CD4-positive, alpha-beta T cell (primary cell): ENCODE measurements at regions not wholly inside any gene's neighbourhood (a gene's known extent, or its start where the extent isn't known, plus 50 kb on each side); places are given as distances from the start of the nearest gene placed in this dataset.
A peak's percentile ranks its signal among the peaks of the same experiment; 100 is the strongest.

Experiments
- ATAC-seq: fragments of 200-7000 bp; cut with Tn5 transposase; one replicate; pipeline ENCODE4 v1.10.0; 2022; ENCODE audit warnings: mild to moderate bottlenecking; ENCODE audit not compliant: poor library complexity
- CTCF ChIA-PET: fragments of 350-600 bp; sonication (Branson Sonifier 250); formaldehyde crosslinking; loops from one replicate; lab custom pipeline; 2021; ENCODE audit warnings: antibody characterized with exemption, inconsistent platforms; lab: Charles Lee
- POLR2A ChIA-PET: fragments of 350-600 bp; sonication (Branson Sonifier 250); formaldehyde crosslinking; loops from one replicate; lab custom pipeline; 2021; ENCODE audit warnings: antibody characterized with exemption, inconsistent platforms; lab: Charles Lee
- DNase-seq, 14 experiments: peaks; one replicate each; pipeline ENCODE4 v3.0.0-alpha.2; 2013 to 2020; ENCODE audit warnings: mixed read lengths in 2 of 14
- H3K27ac ChIP-seq, 2 donors: one replicate each; pipeline versions ENCODE4 v1.5.1 to v1.7.0; 2013; ENCODE audit warnings: low read length in 2 of 2, low read depth in 1 of 2, mild to moderate bottlenecking in 1 of 2
- H3K27me3 ChIP-seq, 2 experiments: 1 replicate in 1 of 2; 2 replicates in 1 of 2; pipeline versions ENCODE4 v1.6.1 to v1.7.0; 2013; ENCODE audit warnings: low read length in 2 of 2, control low read depth in 1 of 2, mild to moderate bottlenecking in 1 of 2, moderate library complexity in 1 of 2; ENCODE audit not compliant: insufficient read depth in 2 of 2, control insufficient read depth in 1 of 2
- H3K36me3 ChIP-seq: one replicate; pipeline ENCODE4 v1.6.1; 2013; ENCODE audit warnings: low read length, control low read depth; ENCODE audit not compliant: insufficient read depth
- H3K4me1 ChIP-seq: one replicate; pipeline ENCODE4 v1.6.1; 2013; ENCODE audit warnings: low read length, control low read depth; ENCODE audit not compliant: insufficient read depth
- H3K4me3 ChIP-seq: one replicate; pipeline ENCODE4 v1.5.1; 2013; ENCODE audit warnings: mild to moderate bottlenecking, low read length, moderate library complexity
- H3K9me3 ChIP-seq, 2 experiments: 1 replicate in 1 of 2; 2 replicates in 1 of 2; pipeline versions ENCODE4 v1.6.1 to v1.7.0; 2013; ENCODE audit warnings: low read length in 2 of 2, mild to moderate bottlenecking in 2 of 2, control low read depth in 1 of 2, moderate library complexity in 1 of 2; ENCODE audit not compliant: control insufficient read depth in 1 of 2, insufficient read depth in 1 of 2
- H3K27ac Mint-ChIP-seq: one replicate; pipeline ENCODE4 v1.8.0; 2020; ENCODE audit warnings: mixed read lengths
- H3K27me3 Mint-ChIP-seq: one replicate; pipeline ENCODE4 v1.8.0; 2021; ENCODE audit warnings: mixed read lengths
- H3K36me3 Mint-ChIP-seq: one replicate; pipeline ENCODE4 v1.8.0; 2021; ENCODE audit warnings: low read depth, mixed read lengths
- H3K4me1 Mint-ChIP-seq: one replicate; pipeline ENCODE4 v1.8.0; 2021; ENCODE audit warnings: low read depth, mixed read lengths
- H3K4me3 Mint-ChIP-seq: one replicate; pipeline ENCODE4 v1.8.0; 2020; ENCODE audit warnings: mild to moderate bottlenecking, mixed read lengths
- H3K9me3 Mint-ChIP-seq: one replicate; pipeline ENCODE4 v1.8.0; 2020; ENCODE audit warnings: mixed read lengths
- intact Hi-C, 2 experiments: fragments of 100-400 bp; cut with DNase I in 1 of 2; cut with micrococcal nuclease in 1 of 2; formaldehyde crosslinking; loops; one replicate each; pipeline versions ENCODE4 v1.15.1 to v1.9.0; 2023 to 2025; cut with DNase I, micrococcal nuclease
- TF ChIP-seq, protein P1 (sequence below): fragments of 200-600 bp; IDR thresholded peaks from one replicate; pipeline ENCODE4 v1.8.0; 2022; ENCODE audit warnings: antibody characterized with exemption, mild to moderate bottlenecking

DNA sequence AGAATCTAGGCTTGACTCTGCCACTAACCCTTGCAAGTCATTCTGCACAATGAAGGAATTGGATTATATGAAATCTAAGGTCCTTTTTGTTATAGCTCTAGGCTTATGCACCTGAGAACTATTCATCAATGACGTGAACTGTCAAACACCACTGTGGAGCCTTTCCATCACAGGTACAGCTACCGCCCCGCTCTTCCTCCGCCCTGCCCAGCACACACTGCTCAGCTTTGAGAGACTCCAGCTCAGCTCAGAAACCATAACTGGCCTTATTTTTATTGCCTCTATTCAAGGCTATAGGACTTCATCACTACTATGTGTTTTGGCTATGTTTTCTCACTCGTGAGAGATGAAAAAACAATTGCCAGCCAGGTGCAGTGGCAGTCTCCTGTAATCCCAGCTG is 88.2 kb upstream of the RPL34 start:
- DNase-seq (no peak), ATAC-seq (no peak)
- no peaks in the 10 kb centered on the region for H3K9me3 ChIP-seq
- no peak overlapping the region for H3K4me3 ChIP-seq
- Mint-ChIP-seq H3K27me3 (no peaks in the 10 kb centered on the region), H3K27ac (peak overlapping the region; percentile 73), H3K9me3 (no peaks in the 10 kb centered on the region), H3K36me3 (no peaks in the 10 kb centered on the region), H3K4me3 (peak overlapping the region; percentile 30), H3K4me1 (peaks cover 93% of the 10 kb centered on the region)
- no peaks in the 10 kb centered on the region for H3K27me3 ChIP-seq
- H3K27ac ChIP-seq = no peak overlapping the region
- H3K36me3 ChIP-seq = no peaks in the 10 kb centered on the region
- CTCF ChIA-PET = no interaction called here
- TF ChIP-seq, protein P1, sequence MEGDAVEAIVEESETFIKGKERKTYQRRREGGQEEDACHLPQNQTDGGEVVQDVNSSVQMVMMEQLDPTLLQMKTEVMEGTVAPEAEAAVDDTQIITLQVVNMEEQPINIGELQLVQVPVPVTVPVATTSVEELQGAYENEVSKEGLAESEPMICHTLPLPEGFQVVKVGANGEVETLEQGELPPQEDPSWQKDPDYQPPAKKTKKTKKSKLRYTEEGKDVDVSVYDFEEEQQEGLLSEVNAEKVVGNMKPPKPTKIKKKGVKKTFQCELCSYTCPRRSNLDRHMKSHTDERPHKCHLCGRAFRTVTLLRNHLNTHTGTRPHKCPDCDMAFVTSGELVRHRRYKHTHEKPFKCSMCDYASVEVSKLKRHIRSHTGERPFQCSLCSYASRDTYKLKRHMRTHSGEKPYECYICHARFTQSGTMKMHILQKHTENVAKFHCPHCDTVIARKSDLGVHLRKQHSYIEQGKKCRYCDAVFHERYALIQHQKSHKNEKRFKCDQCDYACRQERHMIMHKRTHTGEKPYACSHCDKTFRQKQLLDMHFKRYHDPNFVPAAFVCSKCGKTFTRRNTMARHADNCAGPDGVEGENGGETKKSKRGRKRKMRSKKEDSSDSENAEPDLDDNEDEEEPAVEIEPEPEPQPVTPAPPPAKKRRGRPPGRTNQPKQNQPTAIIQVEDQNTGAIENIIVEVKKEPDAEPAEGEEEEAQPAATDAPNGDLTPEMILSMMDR = no peak
- intact Hi-C loops = no loop called here
- H3K4me1 ChIP-seq = peaks cover 43% of the 10 kb centered on the region
- POLR2A ChIA-PET = interaction anchor here (0.7 to 1.3 kb wide), 4 partner anchors 8 to 362 kb away, joined by 3 to 5 read pairs (median 4); no protein-coding TSS in a partner anchor

- Mint-ChIP-seq H3K27ac (peak overlapping the region; percentile 73), H3K4me3 (peak overlapping the region; percentile 30), H3K4me1 (peaks cover 93% of the 10 kb centered on the region), H3K36me3 (no peaks in the 10 kb centered on the region), H3K27me3 (no peaks in the 10 kb centered on the region), H3K9me3 (no peaks in the 10 kb centered on the region)
- CTCF ChIA-PET = no interaction called here
- Histone ChIP-seq H3K27ac (no peak overlapping the region), H3K9me3 (no peaks in the 10 kb centered on the region), H3K4me1 (peaks cover 43% of the 10 kb centered on the region), H3K36me3 (no peaks in the 10 kb centered on the region), H3K27me3 (no peaks in the 10 kb centered on the region), H3K4me3 (no peak overlapping the region)
- POLR2A ChIA-PET = interaction anchor here (1.0 to 1.3 kb wide), 3 partner anchors 9 to 361 kb away, joined by 3 to 5 read pairs (median 3); no protein-coding TSS in a partner anchor
- intact Hi-C loops = no loop called here
- TF ChIP-seq, protein P1 = no peak
- no peak for DNase-seq
- no peak for ATAC-seq
These were observed 88.9 kb upstream of the RPL34 start for GRCh38 chr4:108531461-108531860.

- no peak for ATAC-seq
- no peaks in the 10 kb centered on the region for H3K36me3 ChIP-seq
- no peaks in the 10 kb centered on the region for H3K27me3 ChIP-seq
- peaks cover 1% of the 10 kb centered on the region for H3K36me3 Mint-ChIP-seq
- POLR2A ChIA-PET = interaction anchor here (1.4 to 1.6 kb wide), 2 partner anchors 10 to 89 kb away, joined by 4 to 8 read pairs; partner anchors contain the start of gene RPL34
- TF ChIP-seq, protein P1 = no peak
- H3K27ac Mint-ChIP-seq = peak overlapping the region; percentile 35
- peaks cover 94% of the 10 kb centered on the region for H3K4me1 Mint-ChIP-seq
- CTCF ChIA-PET = interaction anchor here (0.8 kb wide), 1 partner anchor 11 kb away, joined by 3 read pairs; no protein-coding TSS in a partner anchor
- H3K9me3 ChIP-seq = no peaks in the 10 kb centered on the region
- H3K9me3 Mint-ChIP-seq = no peaks in the 10 kb centered on the region
- H3K27me3 Mint-ChIP-seq = no peaks in the 10 kb centered on the region
- peaks cover 43% of the 10 kb centered on the region for H3K4me1 ChIP-seq
- no peak overlapping the region for H3K27ac ChIP-seq
- H3K4me3 ChIP-seq = no peak overlapping the region
- DNase-seq = no peak
- intact Hi-C loops = no loop called here
- peak overlapping the region; percentile 45 for H3K4me3 Mint-ChIP-seq
These were observed 90.1 kb upstream of the RPL34 start for GRCh38 chr4:108529984-108530905.
